HCT116 (cell line): ENCODE measurements at regions not wholly inside any gene's neighbourhood (a gene's known extent, or its start where the extent isn't known, plus 50 kb on each side); places are given as distances from the start of the nearest gene placed in this dataset.

Experiments used
- ATF3 ChIP-seq: IDR thresholded peaks from 2 replicates; pipeline ENCODE4 v1.6.1; 2012
- CTCF ChIP-seq, 3 experiments: fragments of 200-600 bp in 1 of 3; sonication (generic) in 1 of 3; IDR thresholded peaks in 2 of 3; conservative IDR thresholded peaks in 1 of 3; 2 replicates each; pipeline ENCODE4 v1.5.1; 2012 to 2017; ENCODE audit warnings: low read depth in 2 of 3, low read length in 2 of 3, antibody characterized with exemption in 1 of 3, borderline replicate concordance in 1 of 3, control low read depth in 1 of 3, mild to moderate bottlenecking in 1 of 3, mixed read lengths in 1 of 3, mixed run types in 1 of 3, moderate library complexity in 1 of 3; ENCODE audit not compliant: insufficient read depth in 1 of 3
- EGR1 ChIP-seq: IDR thresholded peaks from 2 replicates; pipeline ENCODE4 v1.6.1; 2012; ENCODE audit warnings: low read depth
- EZH2 ChIP-seq: fragments of 200-600 bp; sonication (generic); IDR thresholded peaks from 2 replicates; pipeline ENCODE4 v1.6.1; 2017; ENCODE audit warnings: antibody characterized with exemption, mixed run types
- FOSL1 ChIP-seq: IDR thresholded peaks from 2 replicates; pipeline ENCODE4 v1.6.1; 2012; ENCODE audit warnings: low read depth
- JUND ChIP-seq: IDR thresholded peaks from 2 replicates; pipeline ENCODE4 v1.6.1; 2012
- MAX ChIP-seq: IDR thresholded peaks from 2 replicates; pipeline ENCODE4 v1.6.1; 2012
- POLR2A ChIP-seq: IDR thresholded peaks from 2 replicates; pipeline ENCODE4 v1.7.0; 2011; ENCODE audit warnings: borderline replicate concordance; ENCODE audit not compliant: insufficient read depth, insufficient read length; ENCODE audit errors: extremely low read depth
- POLR2AphosphoS5 ChIP-seq: IDR thresholded peaks from 2 replicates; pipeline ENCODE4 v1.6.1; 2011; ENCODE audit warnings: mild to moderate bottlenecking, low read depth, low read length, moderate library complexity
- SIN3A ChIP-seq: IDR thresholded peaks from 2 replicates; pipeline ENCODE4 v1.6.1; 2012; ENCODE audit warnings: low read depth
- SRF ChIP-seq: IDR thresholded peaks from 2 replicates; pipeline ENCODE4 v1.6.1; 2012; ENCODE audit warnings: low read depth
- YY1 ChIP-seq: IDR thresholded peaks from 2 replicates; pipeline ENCODE4 v1.6.1; 2011; ENCODE audit warnings: low read length, low read depth, moderate library complexity, mild to moderate bottlenecking; ENCODE audit not compliant: insufficient replicate concordance; ENCODE audit errors: extremely low read depth
- ZBTB33 ChIP-seq: IDR thresholded peaks from 2 replicates; pipeline ENCODE4 v1.6.1; 2011; ENCODE audit warnings: mild to moderate bottlenecking, low read length, moderate library complexity; ENCODE audit not compliant: insufficient replicate concordance; ENCODE audit errors: extremely low read depth
- ZNF274 ChIP-seq: fragments of 200-500 bp; sonication (Bioruptor generic); IDR thresholded peaks from 2 replicates; pipeline ENCODE4 v1.6.1; 2014; ENCODE audit warnings: mild to moderate bottlenecking, low read depth, low read length, inconsistent platforms

GRCh38 chr6:74282143-74282689, 586.2 kb downstream of the CD109 start:
- no peak for TF ChIP-seq CTCF (IDR thresholded peaks at IDR 0.05 in 2 of 3, conservative IDR thresholded peaks at IDR 0.05 in 1 of 3; ENCODE audit: borderline replicate concordance in 1 of 3, insufficient read depth in 1 of 3, low read depth in 2 of 3, low read length in 2 of 3)
- TF ChIP-seq MAX = no peak
- no peak for TF ChIP-seq ZNF274
- TF ChIP-seq SRF = no peak
- no peak for TF ChIP-seq POLR2A
- no peak for TF ChIP-seq ZBTB33
- no peak for TF ChIP-seq JUND
- TF ChIP-seq ATF3 = no peak
- no peak for TF ChIP-seq SIN3A
- TF ChIP-seq EZH2 = no peak
- no peak for TF ChIP-seq YY1
- TF ChIP-seq EGR1 = no peak
- TF ChIP-seq POLR2AphosphoS5 = no peak
- TF ChIP-seq FOSL1 = no peak
